NT2/D1 (cell line): ENCODE measurements at regions not wholly inside any gene's neighbourhood (a gene's known extent, or its start where the extent isn't known, plus 50 kb on each side); places are given as distances from the start of the nearest gene placed in this dataset.
"Not testable (repeated sequence)": the region's sequence is repeated elsewhere in the genome, so short reads cannot be mapped to it uniquely, and the experiment has no call there.

ENCODE experiments used
- DNase-seq: peaks from one replicate; pipeline ENCODE4 v3.0.0-alpha.2; 2011; ENCODE audit warnings: low read depth, low spot score
- H3K27me3 ChIP-seq: 2 replicates; pipeline ENCODE4 v1.6.0; 2011; ENCODE audit warnings: mild to moderate bottlenecking; ENCODE audit not compliant: insufficient read length, insufficient read depth
- H3K36me3 ChIP-seq: 2 replicates; pipeline ENCODE4 v1.6.1; 2011; ENCODE audit warnings: mild to moderate bottlenecking, low read length, mixed read lengths; ENCODE audit not compliant: insufficient read depth, insufficient read length
- H3K4me1 ChIP-seq: 2 replicates; pipeline ENCODE4 v1.5.1; 2011; ENCODE audit not compliant: insufficient read depth, insufficient read length
- H3K4me3 ChIP-seq: 2 replicates; pipeline ENCODE4 v1.5.1; 2011; ENCODE audit warnings: low read depth; ENCODE audit not compliant: insufficient read length
- H3K9ac ChIP-seq: 2 replicates; pipeline ENCODE4 v1.6.0; 2011; ENCODE audit warnings: low read depth; ENCODE audit not compliant: insufficient read length
- H3K9me3 ChIP-seq: 2 replicates; pipeline ENCODE4 v1.5.1; 2011; ENCODE audit warnings: mild to moderate bottlenecking, low read length; ENCODE audit not compliant: insufficient read depth
- SUZ12 ChIP-seq: IDR thresholded peaks from 2 replicates; pipeline ENCODE4 v1.6.1; 2011; ENCODE audit not compliant: insufficient read length, insufficient read depth; ENCODE audit errors: extremely low read depth
- YY1 ChIP-seq: IDR thresholded peaks from 2 replicates; pipeline ENCODE4 v1.6.1; 2011; ENCODE audit not compliant: insufficient read length, insufficient read depth
- ZNF274 ChIP-seq: IDR thresholded peaks from 2 replicates; pipeline ENCODE4 v1.6.1; 2011; ENCODE audit warnings: mild to moderate bottlenecking, low read depth, low read length

DNA sequence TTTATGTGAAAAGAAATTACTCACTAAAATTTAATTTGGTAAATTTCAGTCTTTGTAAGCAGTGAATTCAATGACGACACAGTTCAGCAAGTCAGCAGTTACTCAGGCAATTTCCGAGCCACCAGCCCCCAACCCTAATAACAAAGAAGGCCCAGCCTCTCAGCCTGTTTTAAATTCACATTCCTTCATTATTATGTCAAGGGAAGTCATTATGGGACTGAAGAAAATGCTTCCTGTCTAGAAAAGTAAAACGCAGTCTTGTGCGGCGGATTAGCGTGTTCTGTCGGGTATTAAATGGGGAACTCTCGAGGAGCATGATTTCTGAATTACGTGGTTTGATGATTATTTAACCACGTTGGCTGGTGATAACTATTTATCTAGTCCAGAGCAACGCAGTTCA lies 177.6 kb downstream of the AIPL1 start:
- H3K4me1 ChIP-seq, result peaks cover 5% of the 10 kb centered on the region
- H3K27me3 ChIP-seq, result no peaks in the 10 kb centered on the region
- H3K4me3 ChIP-seq, result no peak overlapping the region
- no peaks in the 10 kb centered on the region for H3K9me3 ChIP-seq
- H3K9ac ChIP-seq, result no peak overlapping the region
- no peak for DNase-seq
- no peaks in the 10 kb centered on the region for H3K36me3 ChIP-seq
- TF ChIP-seq SUZ12 (no peak), ZNF274 (no peak), YY1 (no peak)

DNA sequence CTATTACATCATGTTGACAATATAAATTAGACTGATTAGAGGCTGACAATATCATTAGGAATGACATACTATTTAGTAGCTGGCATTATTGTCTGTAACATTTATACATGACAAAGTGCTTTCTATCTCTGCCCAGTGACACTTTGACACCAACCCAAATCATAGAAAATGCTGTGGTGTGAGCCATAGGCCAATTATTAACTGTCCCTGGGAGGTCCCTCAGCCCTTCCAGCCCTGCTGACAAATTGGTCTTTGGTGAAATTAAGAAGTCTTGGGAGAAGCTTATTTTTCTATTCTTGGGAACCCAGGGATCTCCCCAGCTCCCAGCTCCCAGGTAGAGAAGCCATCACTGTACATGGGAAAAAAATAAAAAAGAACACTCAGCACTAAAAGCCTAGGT lies 179.6 kb downstream of the AIPL1 start:
- H3K9ac ChIP-seq, result no peak overlapping the region
- no peak for TF ChIP-seq SUZ12
- TF ChIP-seq ZNF274, result no peak
- TF ChIP-seq YY1, result no peak
- H3K9me3 ChIP-seq, result no peaks in the 10 kb centered on the region
- peaks cover 3% of the 10 kb centered on the region for H3K4me1 ChIP-seq
- no peaks in the 10 kb centered on the region for H3K27me3 ChIP-seq
- H3K4me3 ChIP-seq, result no peak overlapping the region
- no peaks in the 10 kb centered on the region for H3K36me3 ChIP-seq
- DNase-seq, result no peak

DNA sequence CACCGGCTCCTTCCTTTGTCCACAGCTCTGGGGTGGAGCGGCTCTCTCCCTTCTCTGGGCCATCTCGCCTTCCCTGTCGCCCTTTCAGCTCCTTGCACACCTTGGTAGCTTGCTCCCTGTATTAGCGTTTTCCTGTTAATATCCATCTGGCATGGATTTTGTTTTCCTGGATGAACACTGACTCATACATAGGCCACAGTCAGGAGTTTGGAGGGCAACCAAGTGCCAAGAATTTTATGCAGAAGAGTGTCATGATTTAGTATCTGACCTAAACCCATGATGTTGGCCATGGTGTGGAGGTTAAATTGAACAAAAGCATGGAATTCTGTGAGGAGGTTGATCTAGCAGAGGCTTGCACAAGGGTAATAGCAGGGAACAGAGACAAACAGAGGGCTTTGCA lies 180.9 kb downstream of the AIPL1 start:
- peaks cover 3% of the 10 kb centered on the region for H3K4me1 ChIP-seq
- no peak overlapping the region for H3K4me3 ChIP-seq
- H3K27me3 ChIP-seq, result no peaks in the 10 kb centered on the region
- H3K36me3 ChIP-seq, result no peaks in the 10 kb centered on the region
- no peaks in the 10 kb centered on the region for H3K9me3 ChIP-seq
- no peak overlapping the region for H3K9ac ChIP-seq
- DNase-seq, result no peak
- TF ChIP-seq ZNF274, result no peak
- no peak for TF ChIP-seq YY1
- TF ChIP-seq SUZ12, result no peak

DNA sequence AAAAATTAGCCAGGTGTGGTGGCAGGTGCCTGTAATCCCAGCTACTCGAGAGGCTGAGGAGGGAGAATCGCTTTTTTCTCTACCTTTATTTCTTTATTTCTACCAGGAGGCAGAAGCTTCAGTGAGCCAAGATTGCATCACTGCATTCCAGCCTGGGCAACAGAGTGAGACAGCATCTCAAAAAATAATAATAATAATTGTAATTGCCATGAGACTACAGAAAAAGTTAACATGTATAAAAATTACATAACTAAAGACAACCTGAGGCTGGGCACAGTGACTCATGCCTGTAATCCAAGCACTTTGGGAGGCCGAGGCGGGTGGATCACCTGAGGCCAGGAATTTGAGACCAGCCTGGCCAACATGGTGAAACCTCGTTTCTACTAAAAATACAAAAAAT lies 181.5 kb downstream of the WSCD1 start:
- not testable (repeated sequence) for H3K27me3 ChIP-seq, H3K36me3 ChIP-seq, H3K4me3 ChIP-seq, DNase-seq, H3K4me1 ChIP-seq, H3K9me3 ChIP-seq, H3K9ac ChIP-seq

DNA sequence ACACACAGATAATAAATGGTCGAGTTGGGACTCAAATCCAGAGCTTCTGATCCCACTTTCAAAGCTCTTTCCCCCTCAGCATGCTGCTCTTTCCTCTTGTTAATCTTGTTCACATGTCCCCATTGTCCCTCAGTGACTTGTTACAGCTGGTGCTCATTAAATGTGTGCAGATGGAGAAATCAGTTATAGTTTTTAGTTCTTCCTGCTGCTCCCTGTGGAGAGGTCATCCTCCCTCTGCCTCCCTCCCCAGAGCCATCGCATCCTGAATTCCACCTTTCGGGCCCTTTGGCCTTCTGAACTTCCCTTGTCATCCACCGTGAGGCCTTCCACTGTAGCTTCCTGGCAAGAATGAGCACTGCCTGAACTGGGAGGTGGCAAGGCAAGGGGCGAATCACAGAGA lies 179.6 kb downstream of the WSCD1 start:
- TF ChIP-seq ZNF274 (no peak), YY1 (no peak), SUZ12 (no peak)
- Histone ChIP-seq H3K9ac (no peak overlapping the region), H3K36me3 (no peaks in the 10 kb centered on the region), H3K4me3 (no peak overlapping the region), H3K27me3 (no peaks in the 10 kb centered on the region), H3K9me3 (no peaks in the 10 kb centered on the region), H3K4me1 (peaks cover 7% of the 10 kb centered on the region)
- DNase-seq, result no peak

DNA sequence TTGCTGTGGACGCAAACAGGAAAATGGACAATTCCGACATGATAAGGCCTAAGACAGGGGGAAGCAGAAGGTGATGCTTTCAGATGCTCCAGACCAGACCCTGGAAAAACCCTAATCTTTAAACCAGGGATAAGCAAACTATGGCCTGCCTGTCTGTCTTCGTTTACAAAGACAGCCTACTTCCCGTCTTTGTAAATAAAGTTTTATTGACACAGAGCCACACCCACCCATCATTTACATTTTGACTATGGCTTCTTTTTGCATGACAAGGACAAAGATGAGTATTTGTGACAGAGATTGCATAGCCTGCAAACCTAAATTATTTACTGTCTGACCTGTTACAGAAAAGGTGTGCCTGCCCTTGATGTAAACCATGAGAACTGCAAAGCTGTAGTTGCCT lies 177.9 kb downstream of the WSCD1 start:
- no peak for TF ChIP-seq ZNF274
- TF ChIP-seq YY1, result no peak
- no peak for TF ChIP-seq SUZ12
- DNase-seq, result no peak
- Histone ChIP-seq H3K36me3 (no peaks in the 10 kb centered on the region), H3K4me3 (no peak overlapping the region), H3K9me3 (no peaks in the 10 kb centered on the region), H3K4me1 (peaks cover 7% of the 10 kb centered on the region), H3K27me3 (no peaks in the 10 kb centered on the region), H3K9ac (no peak overlapping the region)

GRCh38 chr17:6245301-6246177 lies 175.4 kb downstream of the WSCD1 start:
- Histone ChIP-seq H3K9me3 (no peaks in the 10 kb centered on the region), H3K27me3 (no peaks in the 10 kb centered on the region), H3K36me3 (no peaks in the 10 kb centered on the region), H3K9ac (no peak overlapping the region), H3K4me3 (no peak overlapping the region), H3K4me1 (peaks cover 14% of the 10 kb centered on the region)
- TF ChIP-seq SUZ12 (no peak), YY1 (no peak), ZNF274 (no peak)
- no peak for DNase-seq
